ENCODE measurements at regions not wholly inside any gene's neighbourhood (a gene's known extent, or its start where the extent isn't known, plus 50 kb on each side); places are given as distances from the start of the nearest gene placed in this dataset.

- Mint-ChIP-seq H3K4me1 (ENCODE audit: low read depth) (peaks cover 10% of the 10 kb centered on the region), H3K27ac (ENCODE audit: unreplicated experiment) (peak overlapping the region; percentile 46), H3K36me3 (ENCODE audit: low read depth) (no peaks in the 10 kb centered on the region), H3K27me3 (ENCODE audit: low read depth) (no peaks in the 10 kb centered on the region), H3K9me3 (ENCODE audit: low read depth) (no peaks in the 10 kb centered on the region), H3K4me3 (ENCODE audit: unreplicated experiment) (no peak overlapping the region)
- DNase-seq (ENCODE audit: low spot score) = no peak
- TF ChIP-seq CTCF (IDR thresholded peaks at IDR 0.05) = no peak
These were observed 131.3 kb upstream of the ARRDC3 start for GRCh38 chr5:91514400-91514799.

- no peak overlapping the region for H3K27ac Mint-ChIP-seq (ENCODE audit: unreplicated experiment)
- no peak overlapping the region for H3K4me3 Mint-ChIP-seq (ENCODE audit: unreplicated experiment)
- H3K9me3 Mint-ChIP-seq (ENCODE audit: low read depth) = no peaks in the 10 kb centered on the region
- peaks cover 11% of the 10 kb centered on the region for H3K4me1 Mint-ChIP-seq (ENCODE audit: low read depth)
- H3K36me3 Mint-ChIP-seq (ENCODE audit: low read depth) = no peaks in the 10 kb centered on the region
- no peaks in the 10 kb centered on the region for H3K27me3 Mint-ChIP-seq (ENCODE audit: low read depth)
- no peak for DNase-seq (ENCODE audit: low spot score)
- TF ChIP-seq CTCF (IDR thresholded peaks at IDR 0.05) = no peak
These were observed 120.2 kb upstream of the ARRDC3 start for GRCh38 chr5:91503321-91503720.

GRCh38 chr5:91500758-91501157 is 117.6 kb upstream of the ARRDC3 start:
- H3K27me3 Mint-ChIP-seq (ENCODE audit: low read depth) = no peaks in the 10 kb centered on the region
- H3K9me3 Mint-ChIP-seq (ENCODE audit: low read depth) = no peaks in the 10 kb centered on the region
- TF ChIP-seq CTCF (IDR thresholded peaks at IDR 0.05) = no peak
- H3K27ac Mint-ChIP-seq (ENCODE audit: unreplicated experiment) = no peak overlapping the region
- no peak overlapping the region for H3K4me3 Mint-ChIP-seq (ENCODE audit: unreplicated experiment)
- H3K4me1 Mint-ChIP-seq (ENCODE audit: low read depth) = peaks cover 11% of the 10 kb centered on the region
- no peak for DNase-seq (ENCODE audit: low spot score)
- no peaks in the 10 kb centered on the region for H3K36me3 Mint-ChIP-seq (ENCODE audit: low read depth)

- Mint-ChIP-seq H3K27me3 (ENCODE audit: low read depth) (no peaks in the 10 kb centered on the region), H3K27ac (ENCODE audit: unreplicated experiment) (no peak overlapping the region), H3K4me3 (ENCODE audit: unreplicated experiment) (no peak overlapping the region), H3K9me3 (ENCODE audit: low read depth) (no peaks in the 10 kb centered on the region), H3K36me3 (ENCODE audit: low read depth) (no peaks in the 10 kb centered on the region), H3K4me1 (ENCODE audit: low read depth) (peaks cover 11% of the 10 kb centered on the region)
- DNase-seq (ENCODE audit: low spot score) = no peak
- TF ChIP-seq CTCF (IDR thresholded peaks at IDR 0.05) = peak; percentile 94
These were observed 116.9 kb upstream of the ARRDC3 start for GRCh38 chr5:91499943-91500531.

GRCh38 chr5:91495699-91496098 is 112.6 kb upstream of the ARRDC3 start:
- no peak overlapping the region for H3K4me3 Mint-ChIP-seq (ENCODE audit: unreplicated experiment)
- TF ChIP-seq CTCF (IDR thresholded peaks at IDR 0.05) = no peak
- DNase-seq (ENCODE audit: low spot score) = no peak
- H3K4me1 Mint-ChIP-seq (ENCODE audit: low read depth) = peaks cover 6% of the 10 kb centered on the region
- no peak overlapping the region for H3K27ac Mint-ChIP-seq (ENCODE audit: unreplicated experiment)
- no peaks in the 10 kb centered on the region for H3K27me3 Mint-ChIP-seq (ENCODE audit: low read depth)
- H3K9me3 Mint-ChIP-seq (ENCODE audit: low read depth) = no peaks in the 10 kb centered on the region
- no peaks in the 10 kb centered on the region for H3K36me3 Mint-ChIP-seq (ENCODE audit: low read depth)
